Cardiac septum (tissue), 1 donor: ENCODE measurements at regions not wholly inside any gene's neighbourhood (a gene's known extent, or its start where the extent isn't known, plus 50 kb on each side); places are given as distances from the start of the nearest gene placed in this dataset.
"Not testable (repeated sequence)": the region's sequence is repeated elsewhere in the genome, so short reads cannot be mapped to it uniquely, and the experiment has no call there.

Experiments
- DNase-seq: peaks from one replicate; pipeline ENCODE4 v3.0.0-alpha.2; 2020; ENCODE audit warnings: low spot score
- intact Hi-C: fragments of 100-400 bp; cut with DNase I; formaldehyde crosslinking; loops from one replicate; pipeline ENCODE4 v1.14.0; 2022
- donor health status: DM: no; HTN: no; CAD: no.

- intact Hi-C loops, result no loop called here
- DNase-seq, result no peak
Measured at GRCh38 chr2:43152741-43153647, 73.4 kb downstream of the ZFP36L2 start.

- DNase-seq, result no peak
- intact Hi-C loops, result no loop called here
Measured at GRCh38 chr2:43152186-43152585, 74.2 kb downstream of the ZFP36L2 start.

- DNase-seq, result no peak
- intact Hi-C loops, result no loop called here
Measured at GRCh38 chr2:43149482-43150107, 76.8 kb downstream of the ZFP36L2 start.

GRCh38 chr2:43146083-43146482 is 80.3 kb downstream of the ZFP36L2 start:
- DNase-seq, result no peak
- intact Hi-C loops, result no loop called here

- no peak for DNase-seq
- intact Hi-C loops, result no loop called here
Measured at GRCh38 chr2:43144263-43144662, 82.1 kb downstream of the ZFP36L2 start.

- intact Hi-C loops, result no loop called here
Measured at GRCh38 chr2:43143756-43144155, 82.7 kb downstream of the ZFP36L2 start.

GRCh38 chr2:43142921-43143438 is 83.4 kb downstream of the ZFP36L2 start:
- intact Hi-C loops, result no loop called here
- DNase-seq, result no peak

More at GRCh38 chr2:43143756-43144155, 82.7 kb downstream of the ZFP36L2 start:
- no peak for DNase-seq

- intact Hi-C loops, result not testable (repeated sequence)
Measured at GRCh38 chr2:43141636-43142151, 84.7 kb downstream of the ZFP36L2 start.

GRCh38 chr2:43139996-43140621 is 86.3 kb downstream of the ZFP36L2 start:
- intact Hi-C loops, result loop anchor here (10.0 kb wide), 1 partner anchor 315 kb away; no protein-coding TSS in a partner anchor
- no peak for DNase-seq

More at GRCh38 chr2:43141636-43142151, 84.7 kb downstream of the ZFP36L2 start:
- DNase-seq, result not testable (repeated sequence)

GRCh38 chr2:43139501-43139900 is 86.9 kb downstream of the ZFP36L2 start:
- no peak for DNase-seq
- intact Hi-C loops, result loop anchor here (10.0 kb wide), 1 partner anchor 315 kb away; no protein-coding TSS in a partner anchor

- intact Hi-C loops, result loop anchor here (10.0 kb wide), 1 partner anchor 314 kb away; no protein-coding TSS in a partner anchor
- no peak for DNase-seq
Measured at GRCh38 chr2:43138441-43138840, 88.0 kb downstream of the ZFP36L2 start.

GRCh38 chr2:43136876-43137275 is 89.5 kb downstream of the ZFP36L2 start:
- no peak for DNase-seq
- intact Hi-C loops, result loop anchor here (10.0 kb wide), 1 partner anchor 312 kb away; no protein-coding TSS in a partner anchor

GRCh38 chr2:43136011-43136799 is 90.2 kb downstream of the ZFP36L2 start:
- DNase-seq, result no peak
- intact Hi-C loops, result loop anchor here (10.0 kb wide), 1 partner anchor 311 kb away; no protein-coding TSS in a partner anchor

GRCh38 chr2:43135583-43135982 is 90.8 kb downstream of the ZFP36L2 start:
- DNase-seq, result no peak
- intact Hi-C loops, result loop anchor here (10.0 kb wide), 1 partner anchor 311 kb away; no protein-coding TSS in a partner anchor

GRCh38 chr2:43134571-43134889 is 91.9 kb downstream of the ZFP36L2 start:
- DNase-seq, result no peak
- intact Hi-C loops, result loop anchor here (5.0 to 10.0 kb wide), 3 partner anchors 112 to 348 kb away; no protein-coding TSS in a partner anchor

GRCh38 chr2:43133708-43134570 is 92.5 kb downstream of the ZFP36L2 start:
- DNase-seq, result peak; percentile 79
- intact Hi-C loops, result loop anchor here (5.0 to 10.0 kb wide), 3 partner anchors 112 to 348 kb away; no protein-coding TSS in a partner anchor

GRCh38 chr2:43133336-43133707 is 93.1 kb downstream of the ZFP36L2 start:
- no peak for DNase-seq
- intact Hi-C loops, result loop anchor here (5.0 to 10.0 kb wide), 3 partner anchors 111 to 349 kb away; no protein-coding TSS in a partner anchor
